Right atrium auricular region (tissue), 2 donors: ENCODE measurements at regions not wholly inside any gene's neighbourhood (a gene's known extent, or its start where the extent isn't known, plus 50 kb on each side); places are given as distances from the start of the nearest gene placed in this dataset.
"Not testable (repeated sequence)": the region's sequence is repeated elsewhere in the genome, so short reads cannot be mapped to it uniquely, and the experiment has no call there.

Source experiments
- DNase-seq: peaks from one replicate; pipeline ENCODE4 v3.0.0-alpha.2; 2019; ENCODE audit warnings: low spot score
- H3K27ac ChIP-seq, 2 donors: fragments of 200-600 bp; sonication (generic); 1 replicate in 1 of 2; 2 replicates in 1 of 2; pipeline ENCODE4 v1.5.1; 2016 to 2019
- H3K27me3 ChIP-seq, 2 donors: fragments of 200-600 bp; sonication (generic); one replicate each; pipeline versions ENCODE4 v1.5.1 to v1.6.0; 2017 to 2019
- H3K36me3 ChIP-seq: fragments of 200-600 bp; sonication (generic); one replicate; pipeline ENCODE4 v1.5.1; 2016
- H3K4me1 ChIP-seq, 2 donors: fragments of 200-600 bp; sonication (generic); one replicate each; pipeline versions ENCODE4 v1.5.1 to v1.6.0; 2017 to 2019
- H3K4me3 ChIP-seq, 2 donors: fragments of 200-600 bp; sonication (generic); 1 replicate in 1 of 2; 2 replicates in 1 of 2; pipeline ENCODE4 v1.5.1; 2017 to 2019; ENCODE audit warnings: mild to moderate bottlenecking in 1 of 2, moderate library complexity in 1 of 2
- H3K9me3 ChIP-seq, 2 donors: fragments of 200-600 bp; sonication (generic); one replicate each; pipeline ENCODE4 v1.5.1; 2019
- TF ChIP-seq, protein P1 (sequence below), 2 donors: fragments of 200-600 bp; sonication (generic); IDR thresholded peaks; one replicate each; pipeline ENCODE4 v1.5.1; 2019; ENCODE audit warnings: antibody characterized with exemption in 2 of 2

DNA sequence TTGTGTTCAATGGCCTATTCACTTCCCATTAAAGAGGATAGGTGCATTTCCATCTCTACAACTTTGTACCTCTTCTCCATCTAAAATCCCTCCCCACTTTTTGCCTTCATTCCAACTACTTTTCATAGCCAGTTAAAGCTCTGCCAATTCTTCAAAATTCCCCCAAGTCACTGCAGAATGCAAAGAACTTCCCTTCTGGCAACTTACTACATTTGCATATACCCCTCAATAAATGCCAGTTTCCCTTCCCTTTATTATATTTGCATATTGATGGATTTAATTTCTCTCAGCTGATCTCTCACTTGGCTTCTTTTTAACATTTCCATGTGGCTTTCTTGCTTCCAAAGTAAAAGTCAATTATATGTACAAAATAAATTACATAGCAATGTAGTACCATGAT is 393.4 kb downstream of the HACE1 start:
- Histone ChIP-seq H3K4me1 (no peaks in the 10 kb centered on the region), H3K4me3 (no peak overlapping the region), H3K9me3 (no peaks in the 10 kb centered on the region), H3K36me3 (no peaks in the 10 kb centered on the region), H3K27ac (no peak overlapping the region), H3K27me3 (no peaks in the 10 kb centered on the region)
- TF ChIP-seq, protein P1, sequence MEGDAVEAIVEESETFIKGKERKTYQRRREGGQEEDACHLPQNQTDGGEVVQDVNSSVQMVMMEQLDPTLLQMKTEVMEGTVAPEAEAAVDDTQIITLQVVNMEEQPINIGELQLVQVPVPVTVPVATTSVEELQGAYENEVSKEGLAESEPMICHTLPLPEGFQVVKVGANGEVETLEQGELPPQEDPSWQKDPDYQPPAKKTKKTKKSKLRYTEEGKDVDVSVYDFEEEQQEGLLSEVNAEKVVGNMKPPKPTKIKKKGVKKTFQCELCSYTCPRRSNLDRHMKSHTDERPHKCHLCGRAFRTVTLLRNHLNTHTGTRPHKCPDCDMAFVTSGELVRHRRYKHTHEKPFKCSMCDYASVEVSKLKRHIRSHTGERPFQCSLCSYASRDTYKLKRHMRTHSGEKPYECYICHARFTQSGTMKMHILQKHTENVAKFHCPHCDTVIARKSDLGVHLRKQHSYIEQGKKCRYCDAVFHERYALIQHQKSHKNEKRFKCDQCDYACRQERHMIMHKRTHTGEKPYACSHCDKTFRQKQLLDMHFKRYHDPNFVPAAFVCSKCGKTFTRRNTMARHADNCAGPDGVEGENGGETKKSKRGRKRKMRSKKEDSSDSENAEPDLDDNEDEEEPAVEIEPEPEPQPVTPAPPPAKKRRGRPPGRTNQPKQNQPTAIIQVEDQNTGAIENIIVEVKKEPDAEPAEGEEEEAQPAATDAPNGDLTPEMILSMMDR (IDR thresholded peaks at IDR 0.05), result no peak
- DNase-seq, result no peak

DNA sequence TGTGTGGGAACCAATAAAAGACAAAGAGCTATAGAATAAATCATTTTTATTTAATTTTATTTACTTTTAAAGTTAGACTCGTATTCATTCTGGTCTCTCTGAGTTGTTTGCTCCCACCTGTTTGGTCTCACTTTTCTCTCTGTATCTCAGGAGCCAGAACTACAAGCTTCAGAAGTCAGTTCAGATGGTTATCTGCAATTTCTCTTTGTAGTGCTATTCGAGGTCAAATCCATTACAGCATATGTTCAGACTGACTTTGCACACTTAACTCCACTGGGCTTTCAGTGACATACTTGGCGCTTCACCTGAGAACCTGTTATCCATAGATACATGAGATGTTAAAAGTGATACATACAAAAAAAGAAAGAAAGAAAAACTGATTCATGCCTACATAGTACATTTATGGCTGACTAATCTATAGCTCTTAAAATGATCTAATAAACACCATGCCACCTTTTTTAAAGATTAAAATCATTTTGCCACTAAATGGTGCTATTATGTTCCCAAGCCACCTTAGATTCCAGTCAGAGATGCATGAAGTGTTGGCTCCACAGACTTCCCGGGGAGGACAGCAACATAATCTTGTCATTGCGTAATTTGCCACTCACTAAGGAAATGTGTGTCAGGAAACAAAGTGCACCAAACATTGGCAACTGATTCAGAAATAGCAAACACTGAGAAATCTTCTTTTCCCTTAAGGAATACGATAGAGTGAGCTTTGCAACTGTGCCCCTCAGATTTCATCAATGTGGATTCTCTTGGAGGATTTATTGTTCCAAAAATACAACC is 396.7 kb downstream of the HACE1 start:
- TF ChIP-seq, protein P1 (IDR thresholded peaks at IDR 0.05), result no peak
- DNase-seq, result no peak
- Histone ChIP-seq H3K27me3 (no peaks in the 10 kb centered on the region), H3K4me1 (no peaks in the 10 kb centered on the region), H3K4me3 (no peak overlapping the region), H3K27ac (no peak overlapping the region), H3K9me3 (no peaks in the 10 kb centered on the region), H3K36me3 (no peaks in the 10 kb centered on the region)

DNA sequence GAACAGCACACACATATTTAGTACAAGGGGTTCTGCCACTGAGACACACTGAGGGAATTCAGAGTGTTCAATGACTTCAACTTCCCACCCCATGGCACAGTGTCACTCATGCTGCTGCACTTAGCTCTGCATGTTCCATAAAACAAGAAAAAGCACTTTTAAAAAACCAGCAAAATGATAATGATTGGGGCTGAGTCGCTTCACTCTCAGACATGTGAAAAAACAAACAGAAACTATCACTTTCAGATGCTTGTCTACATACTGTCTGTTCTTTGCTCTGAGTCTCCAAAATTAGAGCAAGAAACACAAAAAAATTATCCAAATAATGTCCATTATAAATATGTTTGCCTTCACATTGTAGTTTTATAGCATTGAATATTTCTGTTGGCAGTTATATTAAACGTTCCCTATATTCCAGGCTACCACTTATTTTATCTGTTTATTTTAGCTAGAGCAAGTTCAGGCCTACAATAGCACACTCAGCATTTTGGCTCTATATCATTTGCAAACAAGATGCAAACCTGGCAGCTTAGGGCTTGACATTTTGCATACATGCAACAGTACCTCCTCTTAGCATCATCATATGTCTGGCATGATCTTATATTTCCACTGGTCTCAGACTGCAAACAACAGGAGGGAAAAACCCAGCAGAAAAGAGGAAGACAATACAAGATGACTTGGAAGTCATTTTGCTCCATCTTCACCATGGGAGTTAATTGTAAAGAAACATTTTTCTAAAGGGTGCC is 398.8 kb downstream of the HACE1 start:
- H3K9me3 ChIP-seq, result no peaks in the 10 kb centered on the region
- H3K27ac ChIP-seq, result no peak overlapping the region
- no peaks in the 10 kb centered on the region for H3K27me3 ChIP-seq
- H3K4me1 ChIP-seq, result no peaks in the 10 kb centered on the region
- DNase-seq, result no peak
- TF ChIP-seq, protein P1 (IDR thresholded peaks at IDR 0.05), result no peak
- no peaks in the 10 kb centered on the region for H3K36me3 ChIP-seq
- no peak overlapping the region for H3K4me3 ChIP-seq

DNA sequence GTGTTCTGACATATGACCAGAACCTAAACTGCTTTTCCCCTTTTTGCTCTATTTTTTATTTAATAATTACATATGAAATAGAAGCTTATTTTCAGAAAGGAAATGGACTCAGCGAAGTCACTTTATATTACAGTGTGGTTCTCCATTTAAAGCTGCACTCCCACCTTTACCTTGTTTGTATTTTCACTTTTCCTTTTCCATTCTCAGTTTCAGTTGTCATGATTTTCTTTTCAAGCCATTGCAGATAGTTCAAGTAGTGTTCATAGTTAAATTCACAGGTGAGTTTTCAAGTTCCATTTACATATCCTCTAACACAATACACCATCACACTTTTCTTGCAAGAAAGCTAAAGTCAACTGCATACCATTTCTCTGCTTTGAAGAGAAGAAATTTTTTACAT is 400.2 kb downstream of the HACE1 start:
- H3K9me3 ChIP-seq, result no peaks in the 10 kb centered on the region
- H3K27ac ChIP-seq, result no peak overlapping the region
- no peak overlapping the region for H3K4me3 ChIP-seq
- no peak for DNase-seq
- TF ChIP-seq, protein P1 (IDR thresholded peaks at IDR 0.05), result no peak
- H3K4me1 ChIP-seq, result no peaks in the 10 kb centered on the region
- no peaks in the 10 kb centered on the region for H3K27me3 ChIP-seq
- no peaks in the 10 kb centered on the region for H3K36me3 ChIP-seq

DNA sequence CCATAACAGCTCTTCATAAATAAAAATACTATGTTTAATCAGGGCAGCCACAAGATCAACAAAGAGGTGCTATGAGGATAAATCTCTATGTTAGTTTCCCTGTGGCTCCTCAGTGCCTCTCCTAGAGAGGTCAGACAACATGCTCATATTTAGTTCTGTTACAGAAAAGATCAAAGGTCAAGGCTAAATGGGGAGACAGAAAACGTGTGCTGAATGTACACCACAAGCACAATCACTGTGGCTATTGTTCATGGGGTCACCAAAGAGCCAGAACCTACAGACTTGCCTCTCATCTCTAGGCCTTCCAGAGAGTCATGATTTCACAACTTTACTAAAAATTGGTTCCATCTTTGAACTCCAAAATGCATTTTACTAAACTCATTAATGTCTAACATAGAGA is 409.8 kb downstream of the HACE1 start:
- Histone ChIP-seq H3K4me1 (no peaks in the 10 kb centered on the region), H3K9me3 (no peaks in the 10 kb centered on the region), H3K4me3 (no peak overlapping the region), H3K27ac (no peak overlapping the region), H3K27me3 (no peaks in the 10 kb centered on the region), H3K36me3 (no peaks in the 10 kb centered on the region)
- no peak for DNase-seq
- TF ChIP-seq, protein P1 (IDR thresholded peaks at IDR 0.05), result no peak

DNA sequence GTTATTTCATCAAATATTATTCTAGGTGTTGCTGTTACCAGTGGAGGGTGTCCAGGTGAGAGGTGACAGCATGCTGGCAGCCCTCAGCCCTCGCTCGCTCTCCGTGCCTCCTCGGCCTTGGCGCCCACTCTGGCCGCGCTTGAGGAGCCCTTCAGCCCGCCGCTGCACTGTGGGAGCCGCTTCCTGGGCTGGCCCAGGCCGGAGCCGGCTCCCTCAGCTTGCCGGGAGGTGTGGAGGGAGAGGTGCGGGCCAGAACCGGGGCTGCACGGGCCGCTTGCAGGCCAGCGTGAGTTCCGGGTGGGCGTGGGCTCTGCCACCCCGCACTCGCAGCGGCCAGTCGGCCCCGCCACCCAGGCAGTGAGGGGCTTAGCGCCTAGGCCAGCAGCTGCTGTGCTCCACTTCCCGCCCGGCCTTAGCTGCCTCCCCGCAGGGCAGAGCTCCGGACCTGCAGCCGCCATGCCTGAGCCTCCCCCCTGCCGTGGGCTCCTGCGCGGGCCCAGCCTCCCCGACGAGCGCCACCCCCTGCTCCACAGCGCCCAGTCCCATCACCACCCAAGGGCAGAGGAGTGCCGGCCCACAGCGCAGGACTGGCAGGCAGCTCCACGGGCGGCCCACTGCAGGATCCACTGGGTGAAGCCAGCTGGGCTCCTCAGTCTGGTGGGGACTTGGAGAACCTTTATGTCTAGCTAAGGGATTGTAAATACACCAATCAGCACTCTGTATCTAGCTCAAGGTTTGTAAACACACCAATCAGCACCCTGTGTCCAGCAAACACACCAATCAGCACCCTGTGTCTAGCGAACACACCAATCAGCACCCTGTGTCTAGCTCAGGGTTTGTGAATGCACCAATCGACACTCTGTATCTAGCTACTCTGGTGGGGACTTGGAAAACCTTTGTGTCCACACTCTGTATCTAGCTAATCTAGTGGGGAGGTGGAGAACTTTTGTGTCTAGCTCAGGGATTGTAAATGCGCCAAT is 413.3 kb downstream of the HACE1 start:
- H3K27ac ChIP-seq, H3K4me1 ChIP-seq, DNase-seq, H3K9me3 ChIP-seq, H3K4me3 ChIP-seq, H3K36me3 ChIP-seq, H3K27me3 ChIP-seq: not testable (repeated sequence)
